Hindlimb muscle (tissue), 1 donor: ENCODE measurements at regions not wholly inside any gene's neighbourhood (a gene's known extent, or its start where the extent isn't known, plus 50 kb on each side); places are given as distances from the start of the nearest gene placed in this dataset.
"Not testable (repeated sequence)": the region's sequence is repeated elsewhere in the genome, so short reads cannot be mapped to it uniquely, and the experiment has no call there.

ENCODE experiments used
- DNase-seq: peaks from one replicate; pipeline ENCODE4 v3.0.0-alpha.2; 2013

DNA sequence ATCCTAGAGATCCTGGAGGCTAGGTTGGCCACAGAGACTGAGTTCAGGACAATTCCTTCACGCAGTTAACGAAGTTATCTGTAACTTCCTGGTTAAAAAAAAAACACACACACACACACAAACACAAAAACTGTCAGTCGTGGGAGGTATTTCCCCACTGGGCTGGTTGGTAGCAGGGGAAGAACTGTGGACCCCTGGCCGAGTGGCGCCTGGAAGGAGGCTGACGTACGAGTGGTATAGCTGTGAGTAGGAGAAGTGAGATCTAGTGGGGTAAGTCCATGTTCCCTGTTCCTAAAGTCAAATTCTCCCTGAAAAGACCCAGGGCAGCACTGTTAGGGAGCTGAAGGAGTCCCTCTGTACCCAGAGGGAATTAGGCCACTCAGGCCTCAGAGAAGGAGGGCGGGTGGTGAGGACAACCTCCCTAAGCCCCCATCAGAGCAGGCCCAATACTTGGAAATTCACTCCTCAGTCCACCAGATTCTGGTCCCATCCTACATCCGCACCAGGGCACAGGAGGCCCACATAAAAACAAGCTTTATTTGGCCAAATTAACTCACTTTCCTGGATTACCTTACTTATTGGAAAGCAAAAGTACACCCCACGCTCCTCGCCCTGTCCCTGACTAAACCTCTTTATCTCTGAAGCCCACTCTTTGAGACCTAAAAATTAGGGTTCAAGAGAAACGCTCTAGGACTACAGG, 108.3 kb upstream of the FOXD4L5 start:
- not testable (repeated sequence) for DNase-seq

DNA sequence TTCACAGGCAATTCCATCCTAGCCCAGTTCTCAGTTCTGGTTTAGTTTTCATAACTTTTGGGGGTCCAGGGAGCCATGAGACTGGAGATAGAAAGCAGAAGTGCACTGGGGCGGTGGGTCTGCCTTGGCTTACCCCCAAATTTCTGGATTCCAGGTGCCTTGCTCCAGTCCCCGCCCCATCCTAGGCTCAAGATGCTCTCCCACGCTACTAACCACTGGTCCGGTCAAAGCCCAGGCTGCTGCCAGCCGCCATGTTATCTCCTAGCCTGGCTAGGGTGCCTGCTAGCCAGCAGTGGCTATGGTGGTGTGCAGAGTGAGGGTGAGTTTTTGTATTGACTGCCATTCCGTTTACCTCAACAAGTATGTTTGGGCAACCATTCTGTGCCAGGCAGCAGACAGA, 107.6 kb upstream of the FOXD4L5 start:
- DNase-seq, result not testable (repeated sequence)

DNA sequence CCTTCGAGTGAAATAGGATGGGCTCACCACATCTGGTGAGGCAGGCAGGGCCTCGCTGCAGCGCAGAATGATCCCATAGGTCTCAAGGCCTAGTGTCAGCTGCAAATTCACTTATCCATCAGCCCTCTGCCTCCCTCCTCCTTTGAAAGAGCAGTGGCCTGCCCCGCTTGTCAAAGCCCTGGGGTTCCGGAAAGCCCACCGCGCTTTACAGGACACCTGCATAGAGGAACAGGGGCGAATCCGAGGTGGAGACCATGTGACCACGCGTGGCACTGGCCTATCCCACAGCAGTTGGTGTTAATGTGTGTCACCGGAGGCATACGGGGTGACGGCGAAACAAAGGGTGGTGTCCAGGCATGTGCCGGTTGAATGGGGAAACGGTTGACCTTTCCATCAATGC, 104.7 kb upstream of the FOXD4L5 start:
- not testable (repeated sequence) for DNase-seq

DNA sequence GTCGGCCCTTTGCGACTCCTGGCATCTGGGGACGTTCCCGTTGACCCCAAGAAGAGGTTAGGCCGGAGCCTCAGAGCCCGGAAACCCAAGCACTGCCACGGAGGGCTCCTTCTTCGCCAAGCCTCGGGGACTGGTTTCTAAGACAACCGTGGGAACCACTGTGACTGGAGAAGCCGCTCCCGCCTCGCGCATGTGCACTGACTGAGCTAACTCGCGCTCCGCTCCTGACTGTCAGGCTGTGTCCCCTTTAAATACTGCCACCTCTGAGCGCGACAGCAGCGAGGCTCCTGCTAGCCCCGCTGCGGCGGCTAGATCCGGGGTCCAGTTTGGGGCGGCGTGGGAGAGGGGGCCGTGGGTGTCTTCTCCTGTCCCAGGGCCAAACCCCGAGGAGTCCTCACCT, 104.2 kb upstream of the FOXD4L5 start:
- not testable (repeated sequence) for DNase-seq

DNA sequence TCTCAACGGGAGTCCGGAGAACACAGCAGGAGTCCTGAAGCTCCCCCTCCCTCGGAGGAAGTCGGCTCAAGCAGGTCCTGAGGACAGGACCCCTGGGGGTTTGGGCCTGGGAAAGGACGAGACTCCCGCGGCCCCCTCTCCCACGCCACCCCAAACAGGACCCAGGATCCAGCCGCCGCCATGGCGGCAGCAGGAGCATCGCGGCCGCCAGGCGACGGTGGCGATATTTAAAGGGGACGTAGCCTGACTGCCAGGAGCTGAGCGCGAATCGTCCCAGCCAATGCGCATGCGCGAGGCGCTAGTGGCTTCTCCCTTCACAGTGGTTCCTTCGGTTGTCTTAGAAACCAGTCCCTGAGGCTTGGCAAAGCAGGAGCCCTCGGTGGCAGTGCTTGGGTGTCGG, 101.7 kb upstream of the FOXD4L5 start:
- DNase-seq, result peak; percentile 83

DNA sequence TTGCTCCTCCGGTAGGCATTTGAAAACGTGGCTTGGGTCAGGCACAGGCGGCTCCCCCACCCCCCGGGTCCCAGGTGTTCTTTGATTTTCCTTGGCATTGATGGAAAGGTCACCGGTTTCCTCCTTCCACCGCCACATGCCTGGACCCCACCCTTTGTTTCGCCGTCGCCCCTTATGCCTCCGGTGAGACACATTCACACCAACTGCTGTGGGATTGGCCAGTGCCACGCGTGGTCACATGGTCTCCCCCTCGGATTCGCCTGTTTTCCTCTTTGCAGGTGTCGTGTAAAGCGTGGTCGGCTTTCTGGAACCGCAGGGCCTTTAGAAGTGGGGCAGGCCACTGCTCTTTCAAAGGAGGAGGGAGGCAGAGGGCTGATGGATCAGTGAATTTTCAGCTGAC, 101.2 kb upstream of the FOXD4L5 start:
- not testable (repeated sequence) for DNase-seq

DNA sequence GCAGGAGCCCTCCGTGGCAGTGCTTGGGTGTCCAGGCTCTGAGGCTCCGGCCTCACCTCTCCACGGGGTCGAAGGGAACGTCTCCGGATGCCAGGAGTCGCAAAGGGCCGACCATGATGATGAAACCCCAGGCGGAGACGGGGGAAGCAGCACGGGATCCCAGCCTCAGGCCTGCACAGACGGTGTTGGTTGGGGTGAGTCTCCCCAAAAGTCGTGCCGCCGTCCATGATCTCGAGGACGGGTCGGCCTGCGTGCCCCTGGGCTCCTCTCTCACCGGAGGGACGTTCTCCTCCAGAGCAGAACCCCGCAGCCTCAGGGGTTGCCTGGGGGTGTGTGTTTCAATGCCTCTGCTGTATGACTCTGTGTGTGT, 100.6 kb upstream of the FOXD4L5 start:
- not testable (repeated sequence) for DNase-seq

DNA sequence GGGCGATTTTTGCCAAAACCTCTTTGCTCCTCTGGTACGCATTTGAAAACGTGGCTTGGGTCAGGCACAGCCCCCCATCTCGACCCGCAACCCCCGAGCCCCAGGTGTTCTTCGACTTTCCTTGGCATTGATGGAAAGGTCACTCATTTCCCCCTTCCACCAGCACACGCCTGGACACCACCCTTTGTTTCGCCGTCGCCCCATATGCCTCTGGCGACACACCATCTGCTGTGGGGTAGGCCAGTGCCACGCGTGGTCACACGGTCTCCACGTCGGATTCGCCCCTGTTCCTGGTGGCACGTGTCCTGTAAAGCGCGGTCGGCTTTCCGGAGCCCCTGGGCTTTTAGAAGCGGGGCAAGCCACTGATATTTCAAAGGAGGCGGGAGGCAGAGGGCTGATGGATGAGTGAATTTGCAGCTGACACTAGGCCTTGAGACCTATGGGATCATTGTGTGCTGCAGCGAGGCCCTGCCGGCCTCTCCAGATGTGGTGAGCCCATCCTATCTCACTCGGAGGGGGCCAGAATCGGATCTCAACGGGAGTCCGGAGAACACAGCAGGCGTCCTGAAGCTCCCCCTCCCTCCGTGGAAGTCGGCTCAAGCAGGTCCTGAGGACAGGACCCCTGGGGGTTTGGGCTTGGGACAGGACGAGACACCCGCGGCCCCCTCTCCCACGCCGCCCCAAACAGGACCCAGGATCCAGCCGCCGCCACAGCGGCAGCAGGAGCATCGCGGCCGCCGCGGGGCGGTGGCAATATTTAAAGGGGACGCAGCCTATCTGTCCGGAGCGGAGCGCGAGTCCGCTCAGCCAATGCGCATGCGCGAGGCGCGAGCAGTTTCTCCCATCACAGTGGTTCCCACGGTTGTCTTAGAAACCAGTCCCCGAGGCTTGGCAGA, 100.0 kb upstream of the FOXD4L5 start:
- not testable (repeated sequence) for DNase-seq

DNA sequence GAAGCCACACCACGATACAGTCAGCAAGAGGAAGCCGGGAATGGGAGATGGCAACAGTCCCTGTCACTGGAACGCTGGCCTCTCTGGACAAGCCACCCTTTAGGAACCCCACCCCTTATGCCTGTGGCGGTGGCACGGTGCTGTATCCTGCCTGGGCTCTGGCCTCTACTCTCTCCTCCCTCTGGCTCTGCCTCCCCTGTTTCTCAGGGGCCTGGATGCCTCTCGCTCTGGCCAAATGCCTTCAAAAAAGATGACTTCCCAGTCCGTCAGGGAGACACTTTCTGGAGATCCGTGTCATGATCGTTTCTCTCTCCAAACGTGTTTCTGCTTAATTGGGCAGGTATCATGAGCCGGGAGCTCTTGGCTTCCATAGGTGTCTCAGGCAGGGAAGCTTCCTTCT, 99.1 kb upstream of the FOXD4L5 start:
- DNase-seq, result not testable (repeated sequence)

DNA sequence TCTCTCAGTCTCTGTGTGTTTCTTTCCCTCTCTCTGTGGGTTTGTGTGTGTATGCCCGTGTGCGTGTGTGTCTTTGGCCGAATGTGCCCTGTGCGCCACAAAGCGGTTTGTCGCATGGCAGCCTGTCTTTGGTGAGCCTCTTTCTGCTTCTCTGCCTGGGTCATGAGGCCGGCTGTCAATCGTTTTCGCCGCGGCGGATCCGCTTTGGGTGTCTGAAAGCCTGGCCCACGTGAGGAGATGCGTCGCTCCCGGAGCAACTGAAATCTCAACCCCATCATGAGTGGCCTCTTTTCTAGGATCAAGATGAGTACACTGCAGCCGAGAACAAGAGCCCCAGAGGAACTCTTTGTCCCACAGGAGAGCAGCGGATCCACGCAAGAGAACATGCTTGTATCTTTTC, 98.6 kb upstream of the FOXD4L5 start:
- not testable (repeated sequence) for DNase-seq

DNA sequence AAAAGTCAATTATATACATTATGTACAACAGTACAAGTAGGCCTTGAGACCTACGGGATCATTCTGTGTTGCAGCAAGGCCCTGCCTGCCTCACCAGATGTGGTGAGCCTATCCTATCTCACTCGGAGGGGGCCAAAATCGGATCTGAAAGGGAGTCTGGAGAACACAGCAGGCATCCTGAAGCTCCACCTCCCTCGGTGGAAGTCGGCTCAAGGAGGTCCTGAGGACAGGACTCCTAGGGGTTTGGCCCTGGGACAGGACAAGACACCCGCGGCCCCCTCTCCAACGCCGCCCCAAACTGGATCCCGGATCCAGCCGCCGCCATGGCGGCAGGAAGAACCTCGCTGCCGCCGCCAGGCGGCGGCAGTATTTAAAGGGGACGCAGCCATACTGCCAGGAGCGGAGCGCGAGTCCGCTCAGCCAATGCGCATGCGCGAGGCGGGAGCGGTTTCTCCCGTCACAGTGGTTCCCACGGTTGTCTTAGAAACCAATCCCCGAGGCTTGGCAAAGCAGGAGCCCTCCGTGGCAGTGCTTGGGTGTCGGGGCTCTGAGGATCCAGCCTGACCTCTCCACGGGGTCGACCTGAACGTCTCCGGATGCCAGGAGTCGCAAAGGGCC, 97.8 kb upstream of the FOXD4L5 start:
- not testable (repeated sequence) for DNase-seq
